HEK293 (cell line): ENCODE measurements at regions not wholly inside any gene's neighbourhood (a gene's known extent, or its start where the extent isn't known, plus 50 kb on each side); places are given as distances from the start of the nearest gene placed in this dataset.

ENCODE experiments used
- CTCF ChIA-PET: fragments of 350-600 bp; formaldehyde crosslinking; extraction: SDS; loops from one replicate; lab custom pipeline; 2021; ENCODE audit warnings: antibody characterized with exemption; lab: Yijun Ruan, JAX
- POLR2A ChIA-PET: fragments of 300-600 bp; formaldehyde crosslinking; extraction: SDS; loops from one replicate; lab custom pipeline; 2020; ENCODE audit warnings: antibody characterized with exemption, inconsistent platforms; lab: Yijun Ruan, JAX
- H3K27ac ChIP-seq: fragments of 200-500 bp; sonication (Bioruptor generic); 2 replicates; pipeline ENCODE4 v1.5.1; 2014; ENCODE audit warnings: low read depth, low read length, control low read depth, inconsistent platforms; ENCODE audit errors: extremely low read depth
- H3K36me3 ChIP-seq, 2 experiments: fragments of 200-500 bp in 1 of 2; sonication (Bioruptor generic) in 1 of 2; 1 replicate in 1 of 2; 2 replicates in 1 of 2; pipeline ENCODE4 v1.5.1; 2014 to 2017; ENCODE audit warnings: inconsistent platforms in 2 of 2, low read length in 2 of 2; ENCODE audit not compliant: control insufficient read depth in 2 of 2, insufficient read depth in 1 of 2
- H3K4me1 ChIP-seq: fragments of 200-500 bp; sonication (Bioruptor generic); 2 replicates; pipeline ENCODE4 v1.5.1; 2014; ENCODE audit warnings: mild to moderate bottlenecking, low read length, inconsistent platforms; ENCODE audit not compliant: control insufficient read depth, insufficient read depth
- H3K4me3 ChIP-seq: 2 replicates; pipeline ENCODE4 v1.5.1; 2011; ENCODE audit warnings: low read depth, mild to moderate bottlenecking, control low read depth, low read length, moderate library complexity
- H3K9me3 ChIP-seq: fragments of 200-500 bp; sonication (Bioruptor generic); 2 replicates; pipeline ENCODE4 v1.5.1; 2014; ENCODE audit warnings: low read depth, low read length, inconsistent platforms; ENCODE audit not compliant: control insufficient read depth, insufficient read depth
- SETDB1 ChIP-seq: IDR thresholded peaks from one replicate; pipeline ENCODE4 v1.6.1; 2017; ENCODE audit warnings: mild to moderate bottlenecking, low read length, moderate library complexity, mixed read lengths; ENCODE audit not compliant: insufficient read length
- ZBTB7A ChIP-seq: fragments of 450-650 bp; formaldehyde crosslinking; IDR thresholded peaks from 2 replicates; pipeline ENCODE4 v1.5.1; 2016; ENCODE audit warnings: low read depth, missing biosample characterization, missing genetic modification characterization
- ZFHX2 ChIP-seq: fragments of 450-650 bp; formaldehyde crosslinking; conservative IDR thresholded peaks from 2 replicates; pipeline ENCODE4 v1.5.1; 2016; ENCODE audit warnings: missing biosample characterization, missing genetic modification characterization
- ZNF132 ChIP-seq: fragments of 450-650 bp; formaldehyde crosslinking; IDR thresholded peaks from 2 replicates; pipeline ENCODE4 v1.5.1; 2017; ENCODE audit warnings: missing biosample characterization, missing genetic modification characterization, borderline replicate concordance
- ZNF169 ChIP-seq: fragments of 450-650 bp; formaldehyde crosslinking; IDR thresholded peaks from 2 replicates; pipeline ENCODE4 v1.5.1; 2016; ENCODE audit warnings: missing biosample characterization, missing genetic modification characterization
- ZNF211 ChIP-seq: fragments of 450-650 bp; formaldehyde crosslinking; IDR thresholded peaks from 2 replicates; pipeline ENCODE4 v1.5.1; 2016; ENCODE audit warnings: low read depth, missing biosample characterization, missing genetic modification characterization
- ZNF214 ChIP-seq: fragments of 450-650 bp; formaldehyde crosslinking; IDR thresholded peaks from 2 replicates; pipeline ENCODE4 v1.5.1; 2017; ENCODE audit warnings: missing biosample characterization, mild to moderate bottlenecking, missing genetic modification characterization, borderline replicate concordance
- ZNF221 ChIP-seq: fragments of 450-650 bp; formaldehyde crosslinking; IDR thresholded peaks from 2 replicates; pipeline ENCODE4 v1.5.1; 2017; ENCODE audit warnings: missing biosample characterization, missing genetic modification characterization, borderline replicate concordance
- ZNF274 ChIP-seq, 2 experiments: fragments of 200-500 bp in 1 of 2; fragments of 450-650 bp in 1 of 2; sonication (Bioruptor generic) in 1 of 2; formaldehyde crosslinking in 1 of 2; IDR thresholded peaks; 2 replicates each; pipeline versions ENCODE4 v1.5.1 to v1.6.1; 2014 to 2016; ENCODE audit warnings: borderline replicate concordance in 1 of 2, inconsistent platforms in 1 of 2, low read length in 1 of 2, missing biosample characterization in 1 of 2, missing genetic modification characterization in 1 of 2
- ZNF292 ChIP-seq: fragments of 450-650 bp; formaldehyde crosslinking; IDR thresholded peaks from 2 replicates; pipeline ENCODE4 v1.5.1; 2016; ENCODE audit warnings: low read depth, missing biosample characterization, missing genetic modification characterization, borderline replicate concordance
- ZNF350 ChIP-seq: fragments of 450-650 bp; formaldehyde crosslinking; IDR thresholded peaks from 2 replicates; pipeline ENCODE4 v1.5.0; 2017; ENCODE audit warnings: missing biosample characterization, mild to moderate bottlenecking, missing genetic modification characterization
- ZNF366 ChIP-seq: fragments of 450-650 bp; formaldehyde crosslinking; conservative IDR thresholded peaks from 2 replicates; pipeline ENCODE4 v1.5.1; 2016; ENCODE audit warnings: missing biosample characterization, missing genetic modification characterization
- ZNF37A ChIP-seq: fragments of 450-650 bp; IDR thresholded peaks from 2 replicates; pipeline ENCODE4 v1.5.1; 2018; ENCODE audit warnings: missing biosample characterization, missing genetic modification characterization
- ZNF426 ChIP-seq: fragments of 450-650 bp; formaldehyde crosslinking; IDR thresholded peaks from 2 replicates; pipeline ENCODE4 v1.5.1; 2017; ENCODE audit warnings: missing biosample characterization, missing genetic modification characterization, mild to moderate bottlenecking, inconsistent platforms, moderate library complexity
- ZNF530 ChIP-seq: fragments of 450-650 bp; formaldehyde crosslinking; IDR thresholded peaks from 2 replicates; pipeline ENCODE4 v1.5.1; 2016; ENCODE audit warnings: low read depth, missing biosample characterization, missing genetic modification characterization
- ZNF544 ChIP-seq: fragments of 450-650 bp; formaldehyde crosslinking; IDR thresholded peaks from 2 replicates; pipeline ENCODE4 v1.5.0; 2017; ENCODE audit warnings: missing biosample characterization, missing genetic modification characterization
- ZNF626 ChIP-seq: fragments of 450-650 bp; sonication (Bioruptor Pico); formaldehyde crosslinking; IDR thresholded peaks from 2 replicates; pipeline ENCODE4 v1.5.1; 2018; ENCODE audit warnings: missing biosample characterization, missing genetic modification characterization, inconsistent platforms
- ZNF76 ChIP-seq: fragments of 450-650 bp; formaldehyde crosslinking; IDR thresholded peaks from 2 replicates; pipeline ENCODE4; 2016; ENCODE audit warnings: low read depth, missing biosample characterization, missing genetic modification characterization, borderline replicate concordance
- ZNF791 ChIP-seq: fragments of 450-650 bp; formaldehyde crosslinking; IDR thresholded peaks from 2 replicates; pipeline ENCODE4 v1.5.1; 2016; ENCODE audit warnings: missing biosample characterization, missing genetic modification characterization
- TF ChIP-seq, protein P1 (sequence below): fragments of 450-650 bp; formaldehyde crosslinking; IDR thresholded peaks from 2 replicates; pipeline ENCODE4; 2016; ENCODE audit warnings: missing biosample characterization, missing genetic modification characterization
- TF ChIP-seq, protein P2 (sequence below): fragments of 450-650 bp; formaldehyde crosslinking; IDR thresholded peaks from 2 replicates; pipeline ENCODE4 v1.5.1; 2016; ENCODE audit warnings: missing biosample characterization, missing genetic modification characterization
- TF ChIP-seq, protein P3 (sequence below): fragments of 450-650 bp; formaldehyde crosslinking; IDR thresholded peaks from 2 replicates; pipeline ENCODE4 v1.5.1; 2017; ENCODE audit warnings: missing biosample characterization, missing genetic modification characterization
- TF ChIP-seq, protein P4 (sequence below): fragments of 450-650 bp; formaldehyde crosslinking; IDR thresholded peaks from 2 replicates; pipeline ENCODE4 v1.5.1; 2017; ENCODE audit warnings: missing biosample characterization, missing genetic modification characterization

DNA sequence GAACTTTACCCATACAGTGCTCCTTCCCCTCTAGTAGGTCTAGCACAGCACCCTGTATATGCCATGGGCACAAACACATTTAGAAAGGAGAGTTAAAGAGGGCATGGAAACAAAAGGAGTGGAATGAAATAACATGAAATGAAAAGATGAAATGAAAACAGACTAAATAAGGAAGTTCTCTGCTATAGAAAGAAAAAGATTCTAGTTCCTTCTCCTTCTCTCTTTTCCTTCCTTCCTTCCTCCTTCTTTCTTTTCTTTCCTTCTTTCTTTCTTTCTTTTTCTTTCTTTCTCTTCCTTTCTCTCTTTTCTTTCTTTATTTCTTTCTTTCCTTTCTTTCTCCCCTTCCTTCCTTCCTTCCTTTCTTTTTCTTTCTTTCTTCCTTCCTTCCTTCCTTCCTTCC, 2197.4 kb downstream of the PCDH7 start:
- no peak overlapping the region for H3K27ac ChIP-seq
- H3K9me3 ChIP-seq: no peaks in the 10 kb centered on the region
- no peak overlapping the region for H3K4me3 ChIP-seq
- ChIA-PET POLR2A (no interaction called here), CTCF (no interaction called here)
- TF ChIP-seq ZNF626 (tag by site-specific recombination): no peak
- no peak for TF ChIP-seq ZNF221 (tag by site-specific recombination)
- no peak for TF ChIP-seq ZNF530 (tag by site-specific recombination)
- TF ChIP-seq ZNF426: no peak
- no peak for TF ChIP-seq ZNF366 (tag by site-specific recombination)
- H3K4me1 ChIP-seq: no peaks in the 10 kb centered on the region
- no peaks in the 10 kb centered on the region for H3K36me3 ChIP-seq

DNA sequence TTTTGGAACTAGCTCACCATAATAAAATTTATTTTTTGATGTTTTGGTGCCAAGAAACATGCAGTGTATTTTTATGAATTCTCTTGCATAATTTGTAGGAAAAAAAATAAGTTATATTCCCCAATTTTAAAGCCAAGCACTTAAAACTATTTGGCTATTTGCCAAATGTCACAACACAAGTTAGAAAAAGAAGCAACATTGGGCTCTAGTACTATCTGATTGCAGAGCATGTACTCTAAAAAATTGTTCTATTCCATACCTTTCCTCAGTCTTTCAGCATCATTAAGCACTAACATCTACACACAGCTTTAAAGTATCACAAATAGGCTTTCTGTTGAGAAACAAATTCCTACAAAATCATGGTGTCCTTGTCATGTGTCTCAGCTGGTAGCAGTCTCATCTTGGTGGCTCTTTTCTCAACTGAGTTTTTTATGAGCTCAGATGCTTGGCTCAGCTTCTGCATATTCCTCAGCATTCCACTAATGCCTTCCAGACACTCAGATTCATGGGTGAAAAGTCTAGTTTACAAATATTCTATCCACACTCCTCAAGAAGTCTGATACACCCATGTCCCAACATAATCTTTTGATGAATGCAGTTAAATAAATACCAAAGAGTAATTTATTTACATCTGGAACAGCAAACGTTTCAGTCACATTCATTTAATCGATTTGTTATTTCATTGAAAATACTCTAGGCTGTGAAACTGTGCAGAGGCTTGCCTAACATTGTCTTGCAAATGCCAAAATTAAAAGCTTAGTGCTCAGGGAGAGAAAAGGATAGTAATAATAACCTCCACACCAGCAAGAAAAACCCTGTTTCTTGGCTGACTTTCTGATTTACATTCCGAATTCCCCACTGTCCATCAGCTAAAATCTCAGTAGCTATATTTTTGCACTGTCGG, 2209.9 kb downstream of the PCDH7 start:
- CTCF ChIA-PET: no interaction called here

DNA sequence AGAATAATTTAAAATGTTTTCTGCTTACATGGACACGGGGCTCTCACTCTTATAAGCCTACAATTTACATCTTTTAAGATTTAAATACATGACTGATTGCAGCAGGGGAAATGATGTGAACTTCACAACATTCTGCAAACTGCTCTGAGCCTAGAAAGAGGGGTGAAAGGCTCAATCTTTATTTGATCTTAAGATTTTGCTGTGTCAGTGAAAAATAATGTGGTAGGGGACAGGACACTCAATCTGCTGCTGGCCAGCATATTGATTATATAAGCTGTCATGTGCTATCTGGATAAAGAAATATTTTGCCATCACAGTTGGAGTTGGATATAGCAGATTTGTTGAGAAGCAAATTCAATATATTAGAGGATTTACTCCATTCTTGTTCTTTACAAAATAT, 2210.5 kb downstream of the PCDH7 start:
- Histone ChIP-seq H3K9me3 (no peaks in the 10 kb centered on the region), H3K4me1 (no peaks in the 10 kb centered on the region), H3K36me3 (no peaks in the 10 kb centered on the region), H3K27ac (no peak overlapping the region), H3K4me3 (no peak overlapping the region)
- POLR2A ChIA-PET: no interaction called here
- CTCF ChIA-PET: no interaction called here
- TF ChIP-seq SETDB1: no peak
- no peak for TF ChIP-seq ZNF214 (tag by site-specific recombination)
- no peak for TF ChIP-seq ZNF274 (IDR thresholded peaks at IDR 0.05; ENCODE audit: low read length)
- TF ChIP-seq ZNF274 (tag by site-specific recombination; IDR thresholded peaks at IDR 0.05; ENCODE audit: borderline replicate concordance): no peak
- TF ChIP-seq ZBTB7A (tag by site-specific recombination): no peak
- no peak for TF ChIP-seq ZNF791
- TF ChIP-seq ZNF37A (tag by site-specific recombination): no peak
- TF ChIP-seq, protein P1, sequence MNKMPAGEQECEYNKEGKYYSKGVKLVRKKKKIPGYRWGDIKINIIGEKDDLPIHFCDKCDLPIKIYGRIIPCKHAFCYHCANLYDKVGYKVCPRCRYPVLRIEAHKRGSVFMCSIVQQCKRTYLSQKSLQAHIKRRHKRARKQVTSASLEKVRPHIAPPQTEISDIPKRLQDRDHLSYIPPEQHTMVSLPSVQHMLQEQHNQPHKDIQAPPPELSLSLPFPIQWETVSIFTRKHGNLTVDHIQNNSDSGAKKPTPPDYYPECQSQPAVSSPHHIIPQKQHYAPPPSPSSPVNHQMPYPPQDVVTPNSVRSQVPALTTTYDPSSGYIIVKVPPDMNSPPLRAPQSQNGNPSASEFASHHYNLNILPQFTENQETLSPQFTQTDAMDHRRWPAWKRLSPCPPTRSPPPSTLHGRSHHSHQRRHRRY: no peak

More for the DNA sequence above, 2209.9 kb downstream of the PCDH7 start:
- POLR2A ChIA-PET: no interaction called here
- Histone ChIP-seq H3K9me3 (no peaks in the 10 kb centered on the region), H3K4me1 (no peaks in the 10 kb centered on the region), H3K36me3 (no peaks in the 10 kb centered on the region), H3K4me3 (no peak overlapping the region), H3K27ac (no peak overlapping the region)
- TF ChIP-seq ZNF76 (tag by site-specific recombination) (no peak), ZNF211 (tag by site-specific recombination) (no peak), ZNF132 (no peak), ZNF169 (tag by site-specific recombination) (no peak), ZNF544 (no peak), ZNF292 (tag by site-specific recombination) (no peak), ZFHX2 (tag by site-specific recombination) (no peak), ZNF350 (tag by site-specific recombination) (no peak)
- TF ChIP-seq, protein P2, sequence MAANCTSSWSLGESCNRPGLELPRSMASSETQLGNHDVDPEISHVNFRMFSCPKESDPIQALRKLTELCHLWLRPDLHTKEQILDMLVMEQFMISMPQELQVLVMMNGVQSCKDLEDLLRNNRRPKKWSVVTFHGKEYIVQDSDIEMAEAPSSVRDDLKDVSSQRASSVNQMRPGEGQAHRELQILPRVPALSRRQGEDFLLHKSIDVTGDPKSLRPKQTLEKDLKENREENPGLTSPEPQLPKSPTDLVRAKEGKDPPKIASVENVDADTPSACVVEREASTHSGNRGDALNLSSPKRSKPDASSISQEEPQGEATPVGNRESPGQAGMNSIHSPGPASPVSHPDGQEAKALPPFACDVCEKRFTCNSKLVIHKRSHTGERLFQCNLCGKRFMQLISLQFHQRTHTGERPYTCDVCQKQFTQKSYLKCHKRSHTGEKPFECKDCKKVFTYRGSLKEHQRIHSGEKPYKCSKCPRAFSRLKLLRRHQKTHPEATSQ (tag by site-specific recombination): no peak
- TF ChIP-seq, protein P3, sequence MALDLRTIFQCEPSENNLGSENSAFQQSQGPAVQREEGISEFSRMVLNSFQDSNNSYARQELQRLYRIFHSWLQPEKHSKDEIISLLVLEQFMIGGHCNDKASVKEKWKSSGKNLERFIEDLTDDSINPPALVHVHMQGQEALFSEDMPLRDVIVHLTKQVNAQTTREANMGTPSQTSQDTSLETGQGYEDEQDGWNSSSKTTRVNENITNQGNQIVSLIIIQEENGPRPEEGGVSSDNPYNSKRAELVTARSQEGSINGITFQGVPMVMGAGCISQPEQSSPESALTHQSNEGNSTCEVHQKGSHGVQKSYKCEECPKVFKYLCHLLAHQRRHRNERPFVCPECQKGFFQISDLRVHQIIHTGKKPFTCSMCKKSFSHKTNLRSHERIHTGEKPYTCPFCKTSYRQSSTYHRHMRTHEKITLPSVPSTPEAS (tag by site-specific recombination): no peak
- TF ChIP-seq, protein P4, sequence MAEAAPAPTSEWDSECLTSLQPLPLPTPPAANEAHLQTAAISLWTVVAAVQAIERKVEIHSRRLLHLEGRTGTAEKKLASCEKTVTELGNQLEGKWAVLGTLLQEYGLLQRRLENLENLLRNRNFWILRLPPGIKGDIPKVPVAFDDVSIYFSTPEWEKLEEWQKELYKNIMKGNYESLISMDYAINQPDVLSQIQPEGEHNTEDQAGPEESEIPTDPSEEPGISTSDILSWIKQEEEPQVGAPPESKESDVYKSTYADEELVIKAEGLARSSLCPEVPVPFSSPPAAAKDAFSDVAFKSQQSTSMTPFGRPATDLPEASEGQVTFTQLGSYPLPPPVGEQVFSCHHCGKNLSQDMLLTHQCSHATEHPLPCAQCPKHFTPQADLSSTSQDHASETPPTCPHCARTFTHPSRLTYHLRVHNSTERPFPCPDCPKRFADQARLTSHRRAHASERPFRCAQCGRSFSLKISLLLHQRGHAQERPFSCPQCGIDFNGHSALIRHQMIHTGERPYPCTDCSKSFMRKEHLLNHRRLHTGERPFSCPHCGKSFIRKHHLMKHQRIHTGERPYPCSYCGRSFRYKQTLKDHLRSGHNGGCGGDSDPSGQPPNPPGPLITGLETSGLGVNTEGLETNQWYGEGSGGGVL (tag by site-specific recombination): no peak
